ENCODE measurements at regions not wholly inside any gene's neighbourhood (a gene's known extent, or its start where the extent isn't known, plus 50 kb on each side); places are given as distances from the start of the nearest gene placed in this dataset.

DNA sequence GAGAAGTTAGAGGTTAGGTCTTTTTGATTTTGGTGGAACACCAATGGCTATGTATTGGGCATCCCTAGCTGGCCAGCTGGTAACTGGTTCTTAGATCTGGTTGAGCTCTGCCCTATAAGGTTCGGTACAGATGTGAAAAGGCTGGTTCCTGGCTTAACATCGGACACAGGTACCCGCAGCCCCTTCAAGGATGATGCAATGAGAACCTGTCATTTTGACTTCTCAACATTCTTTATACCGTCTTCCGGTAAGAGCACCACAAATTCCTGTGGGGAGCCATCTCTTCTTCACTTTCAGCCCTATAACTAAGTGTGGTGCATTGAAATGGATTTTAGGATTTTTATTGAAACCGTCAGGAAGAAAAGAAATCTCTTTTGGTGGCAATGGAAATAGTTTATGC, 222.8 kb downstream of the ADAMTS9 start:
- Mint-ChIP-seq H3K9me3 (no peaks in the 10 kb centered on the region), H3K27me3 (ENCODE audit: insufficient read depth, low read depth) (peaks cover 5% of the 10 kb centered on the region), H3K27ac (no peak overlapping the region), H3K4me3 (no peak overlapping the region), H3K4me1 (peaks cover 46% of the 10 kb centered on the region), H3K36me3 (no peaks in the 10 kb centered on the region)
- Histone ChIP-seq H3K36me3 (no peaks in the 10 kb centered on the region), H3K27me3 (no peaks in the 10 kb centered on the region), H3K4me3 (no peak overlapping the region), H3K9me3 (ENCODE audit: low read depth) (no peaks in the 10 kb centered on the region), H3F3A (ENCODE audit: low read depth) (peaks cover 9% of the 10 kb centered on the region), H4K20me1 (ENCODE audit: low read depth) (no peaks in the 10 kb centered on the region), H3K4me2 (no peak overlapping the region), H3K27ac (no peak overlapping the region), H3K79me2 (ENCODE audit: low read depth) (no peaks in the 10 kb centered on the region), H2AFZ (replicated peaks) (no peak overlapping the region), H3K4me1 (peaks cover 38% of the 10 kb centered on the region), H3K9ac (no peak overlapping the region)
- no peak for DNase-seq (ENCODE audit: low spot score)
- TF ChIP-seq, protein P1, sequence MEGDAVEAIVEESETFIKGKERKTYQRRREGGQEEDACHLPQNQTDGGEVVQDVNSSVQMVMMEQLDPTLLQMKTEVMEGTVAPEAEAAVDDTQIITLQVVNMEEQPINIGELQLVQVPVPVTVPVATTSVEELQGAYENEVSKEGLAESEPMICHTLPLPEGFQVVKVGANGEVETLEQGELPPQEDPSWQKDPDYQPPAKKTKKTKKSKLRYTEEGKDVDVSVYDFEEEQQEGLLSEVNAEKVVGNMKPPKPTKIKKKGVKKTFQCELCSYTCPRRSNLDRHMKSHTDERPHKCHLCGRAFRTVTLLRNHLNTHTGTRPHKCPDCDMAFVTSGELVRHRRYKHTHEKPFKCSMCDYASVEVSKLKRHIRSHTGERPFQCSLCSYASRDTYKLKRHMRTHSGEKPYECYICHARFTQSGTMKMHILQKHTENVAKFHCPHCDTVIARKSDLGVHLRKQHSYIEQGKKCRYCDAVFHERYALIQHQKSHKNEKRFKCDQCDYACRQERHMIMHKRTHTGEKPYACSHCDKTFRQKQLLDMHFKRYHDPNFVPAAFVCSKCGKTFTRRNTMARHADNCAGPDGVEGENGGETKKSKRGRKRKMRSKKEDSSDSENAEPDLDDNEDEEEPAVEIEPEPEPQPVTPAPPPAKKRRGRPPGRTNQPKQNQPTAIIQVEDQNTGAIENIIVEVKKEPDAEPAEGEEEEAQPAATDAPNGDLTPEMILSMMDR (IDR thresholded peaks at IDR 0.05), result no peak
- TF ChIP-seq EZH2phosphoT487 (IDR thresholded peaks at IDR 0.05) (no peak), EZH2 (IDR thresholded peaks at IDR 0.05) (no peak)

DNA sequence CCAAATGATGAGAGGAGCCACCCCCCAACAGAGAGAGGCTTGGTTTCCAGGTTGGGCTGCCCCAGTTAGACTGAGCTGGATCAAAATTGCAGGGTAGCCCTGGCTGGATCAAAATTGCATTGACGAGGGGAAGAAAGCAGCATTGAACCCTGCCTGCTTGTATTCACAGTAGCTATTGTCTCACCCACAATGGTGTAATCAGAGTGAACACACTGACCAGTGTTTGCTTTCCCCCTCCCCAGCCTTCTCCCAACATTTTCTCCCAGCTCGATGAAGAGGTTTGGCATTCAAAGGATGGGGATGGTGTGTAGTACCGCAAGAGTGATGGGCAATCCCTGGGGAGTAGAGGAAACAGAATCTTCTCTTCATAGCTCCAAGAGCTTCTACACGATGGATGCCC, 223.8 kb downstream of the ADAMTS9 start:
- Histone ChIP-seq H3K4me3 (no peak overlapping the region), H3K27me3 (no peaks in the 10 kb centered on the region), H3K4me2 (no peak overlapping the region), H3K9me3 (ENCODE audit: low read depth) (no peaks in the 10 kb centered on the region), H3K9ac (no peak overlapping the region), H3K79me2 (ENCODE audit: low read depth) (no peaks in the 10 kb centered on the region), H4K20me1 (ENCODE audit: low read depth) (no peaks in the 10 kb centered on the region), H3K4me1 (peaks cover 38% of the 10 kb centered on the region), H3F3A (ENCODE audit: low read depth) (peaks cover 9% of the 10 kb centered on the region), H3K27ac (no peak overlapping the region), H3K36me3 (no peaks in the 10 kb centered on the region), H2AFZ (replicated peaks) (no peak overlapping the region)
- Mint-ChIP-seq H3K4me3 (no peak overlapping the region), H3K27me3 (ENCODE audit: insufficient read depth, low read depth) (peaks cover 5% of the 10 kb centered on the region), H3K27ac (no peak overlapping the region), H3K36me3 (no peaks in the 10 kb centered on the region), H3K9me3 (no peaks in the 10 kb centered on the region), H3K4me1 (peaks cover 46% of the 10 kb centered on the region)
- no peak for TF ChIP-seq EZH2 (IDR thresholded peaks at IDR 0.05)
- TF ChIP-seq, protein P1 (IDR thresholded peaks at IDR 0.05), result no peak
- TF ChIP-seq EZH2phosphoT487 (IDR thresholded peaks at IDR 0.05), result no peak
- no peak for DNase-seq (ENCODE audit: low spot score)

DNA sequence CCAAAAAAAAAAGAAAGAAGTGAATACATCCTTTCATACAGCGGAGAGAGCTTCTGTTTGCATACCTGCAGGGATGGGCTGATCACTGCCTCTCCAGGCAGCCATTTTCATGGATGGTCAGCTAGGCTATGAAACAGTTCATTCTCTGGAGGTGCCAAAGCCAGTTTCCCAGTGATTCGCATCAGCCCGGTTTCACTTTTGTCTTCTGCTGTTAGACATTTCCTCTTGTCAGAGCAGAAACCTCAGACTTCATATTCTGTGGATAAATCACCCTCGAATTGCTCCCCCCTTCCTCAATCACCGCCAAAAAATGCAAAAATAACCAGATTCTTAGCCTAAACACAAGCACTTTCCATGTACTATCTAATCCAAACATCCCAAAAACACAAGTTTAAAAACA, 225.6 kb downstream of the ADAMTS9 start:
- Mint-ChIP-seq H3K27me3 (ENCODE audit: insufficient read depth, low read depth) (peaks cover 12% of the 10 kb centered on the region), H3K27ac (peak overlapping the region; percentile 86), H3K4me3 (peak overlapping the region; percentile 28), H3K36me3 (no peaks in the 10 kb centered on the region), H3K9me3 (no peaks in the 10 kb centered on the region), H3K4me1 (peaks cover 51% of the 10 kb centered on the region)
- H3K9me3 ChIP-seq (ENCODE audit: low read depth), result no peaks in the 10 kb centered on the region
- DNase-seq (ENCODE audit: low spot score), result no peak
- H3K27ac ChIP-seq, result no peak overlapping the region
- H3K9ac ChIP-seq, result no peak overlapping the region
- no peaks in the 10 kb centered on the region for H3K36me3 ChIP-seq
- H3K4me2 ChIP-seq, result no peak overlapping the region
- H3K79me2 ChIP-seq (ENCODE audit: low read depth), result no peaks in the 10 kb centered on the region
- H4K20me1 ChIP-seq (ENCODE audit: low read depth), result no peaks in the 10 kb centered on the region
- H3K27me3 ChIP-seq, result no peaks in the 10 kb centered on the region
- H3K4me3 ChIP-seq, result no peak overlapping the region
- peaks cover 32% of the 10 kb centered on the region for H3K4me1 ChIP-seq
- no peak for TF ChIP-seq EZH2phosphoT487 (IDR thresholded peaks at IDR 0.05)
- no peak overlapping the region for H2AFZ ChIP-seq (replicated peaks)
- H3F3A ChIP-seq (ENCODE audit: low read depth), result peaks cover 6% of the 10 kb centered on the region

DNA sequence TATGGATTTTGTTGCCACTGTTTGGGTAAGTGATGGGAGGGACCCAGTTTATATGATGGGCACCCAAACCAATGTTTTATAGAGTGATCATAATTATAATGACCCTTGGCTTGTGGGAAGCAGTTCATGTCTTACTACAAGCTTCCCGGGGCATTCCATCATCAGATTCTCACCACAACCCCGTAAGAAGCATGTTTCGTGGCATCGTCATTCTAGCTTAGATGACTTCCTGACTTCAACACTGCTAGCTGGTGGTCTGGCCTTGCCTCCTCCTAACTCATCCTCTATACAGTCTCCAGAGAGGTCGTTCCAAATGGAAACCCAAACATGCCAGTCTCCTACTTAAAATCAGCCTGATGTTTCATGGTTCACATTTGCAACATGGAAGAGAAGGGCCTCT, 226.9 kb downstream of the ADAMTS9 start:
- Mint-ChIP-seq H3K27ac (no peak overlapping the region), H3K4me1 (peaks cover 60% of the 10 kb centered on the region), H3K4me3 (no peak overlapping the region), H3K27me3 (ENCODE audit: insufficient read depth, low read depth) (peaks cover 12% of the 10 kb centered on the region), H3K36me3 (no peaks in the 10 kb centered on the region), H3K9me3 (no peaks in the 10 kb centered on the region)
- Histone ChIP-seq H4K20me1 (ENCODE audit: low read depth) (no peaks in the 10 kb centered on the region), H3K27ac (no peak overlapping the region), H3K9ac (no peak overlapping the region), H3K27me3 (no peaks in the 10 kb centered on the region), H3K9me3 (ENCODE audit: low read depth) (no peaks in the 10 kb centered on the region), H3K4me2 (no peak overlapping the region), H3K36me3 (no peaks in the 10 kb centered on the region), H3K4me1 (peaks cover 40% of the 10 kb centered on the region), H2AFZ (replicated peaks) (no peak overlapping the region), H3K4me3 (no peak overlapping the region), H3K79me2 (ENCODE audit: low read depth) (no peaks in the 10 kb centered on the region), H3F3A (ENCODE audit: low read depth) (peaks cover 18% of the 10 kb centered on the region)
- TF ChIP-seq EZH2phosphoT487 (IDR thresholded peaks at IDR 0.05), result no peak
- no peak for TF ChIP-seq EZH2 (IDR thresholded peaks at IDR 0.05)
- TF ChIP-seq, protein P1 (IDR thresholded peaks at IDR 0.05), result no peak
- DNase-seq (ENCODE audit: low spot score), result no peak
